H1 (cell line): ENCODE measurements at regions not wholly inside any gene's neighbourhood (a gene's known extent, or its start where the extent isn't known, plus 50 kb on each side); places are given as distances from the start of the nearest gene placed in this dataset.

Experiments used
- CTCF ChIA-PET: fragments of 300-600 bp; sonication (Branson Sonifier 250); formaldehyde crosslinking; loops from one replicate; lab custom pipeline; 2021; ENCODE audit not compliant: partially characterized antibody; lab: Charles Lee
- POLR2A ChIA-PET: fragments of 300-600 bp; sonication (Branson Sonifier 250); formaldehyde crosslinking; loops from one replicate; lab custom pipeline; 2021; ENCODE audit warnings: inconsistent platforms; ENCODE audit not compliant: partially characterized antibody; lab: Charles Lee
- DNase-seq, 2 experiments: peaks; one replicate each; pipeline versions ENCODE4 v3.0.0 to v3.0.0-alpha.2; 2010 to 2022; ENCODE audit warnings: low spot score in 2 of 2, low read depth in 1 of 2, mixed read lengths in 1 of 2
- FAIRE-seq: peaks from 2 replicates; lab custom pipeline; 2011; peaks lifted over from hg19 to GRCh38; lab: Jason Lieb, UNC
- H2AFZ ChIP-seq: 2 replicates; pipeline ENCODE4 v1.8.1; 2012; ENCODE audit warnings: low read length, inconsistent platforms
- H2AK5ac ChIP-seq: 2 replicates; pipeline ENCODE4 v1.6.1; 2013; ENCODE audit warnings: low read depth, low read length
- H2BK120ac ChIP-seq: replicated peaks from 2 replicates; pipeline ENCODE3; 2013; ENCODE audit warnings: low read depth, low read length, inconsistent platforms
- H2BK12ac ChIP-seq: 2 replicates; pipeline ENCODE4 v1.6.1; 2013; ENCODE audit warnings: low read depth, low read length
- H2BK15ac ChIP-seq: 2 replicates; pipeline ENCODE4 v1.6.1; 2013; ENCODE audit warnings: low read length
- H2BK20ac ChIP-seq: 2 replicates; pipeline ENCODE4 v1.6.1; 2013; ENCODE audit warnings: low read length
- H2BK5ac ChIP-seq: 2 replicates; pipeline ENCODE4 v1.6.1; 2013; ENCODE audit warnings: low read depth, low read length
- H3K14ac ChIP-seq: 2 replicates; pipeline ENCODE4 v1.6.1; 2013; ENCODE audit warnings: inconsistent platforms; ENCODE audit not compliant: insufficient read length
- H3K18ac ChIP-seq: 2 replicates; pipeline ENCODE4 v1.6.1; 2013; ENCODE audit warnings: low read length; ENCODE audit errors: extremely low read depth
- H3K23ac ChIP-seq: 2 replicates; pipeline ENCODE4 v1.6.1; 2013; ENCODE audit warnings: inconsistent platforms; ENCODE audit not compliant: insufficient read length
- H3K23me2 ChIP-seq: 2 replicates; pipeline ENCODE4 v1.6.1; 2013; ENCODE audit warnings: low read depth, low read length
- H3K27ac ChIP-seq: 2 replicates; pipeline ENCODE4 v1.6.1; 2011; ENCODE audit warnings: low read depth, low read length, inconsistent platforms
- H3K27me3 ChIP-seq, 4 experiments: replicated peaks in 1 of 4; 1 replicate in 1 of 4; 2 replicates in 3 of 4; pipeline versions ENCODE4 v1.6.1 to v1.8.1; 2011 to 2013; ENCODE audit warnings: low read length in 3 of 4, mild to moderate bottlenecking in 3 of 4, inconsistent platforms in 2 of 4, mixed read lengths in 2 of 4, moderate library complexity in 1 of 4; ENCODE audit not compliant: control insufficient read depth in 3 of 4, insufficient read depth in 3 of 4; ENCODE audit errors: extremely low read depth in 1 of 4
- H3K36me3 ChIP-seq, 4 experiments: 2 replicates each; pipeline versions ENCODE4 v1.6.1 to v1.8.1; 2011 to 2013; ENCODE audit warnings: mild to moderate bottlenecking in 4 of 4, low read length in 3 of 4, moderate library complexity in 2 of 4, control low read depth in 1 of 4, inconsistent platforms in 1 of 4; ENCODE audit not compliant: insufficient read depth in 4 of 4, control insufficient read depth in 2 of 4
- H3K4ac ChIP-seq: replicated peaks from 2 replicates; pipeline ENCODE3; 2013; ENCODE audit warnings: low read length, low read depth, mixed read lengths, inconsistent platforms; ENCODE audit not compliant: insufficient read length
- H3K4me1 ChIP-seq, 4 experiments: replicated peaks in 1 of 4; 1 replicate in 1 of 4; 2 replicates in 3 of 4; pipeline versions ENCODE4 v1.6.1 to v1.8.1; 2011 to 2013; ENCODE audit warnings: low read length in 3 of 4, inconsistent platforms in 2 of 4, mixed read lengths in 1 of 4; ENCODE audit not compliant: insufficient read depth in 4 of 4, control insufficient read depth in 3 of 4
- H3K4me2 ChIP-seq, 2 experiments: 2 replicates each; pipeline versions ENCODE4 v1.6.1 to v1.8.1; 2011 to 2013; ENCODE audit warnings: low read depth in 2 of 2, low read length in 2 of 2, control low read depth in 1 of 2, inconsistent platforms in 1 of 2, mild to moderate bottlenecking in 1 of 2; ENCODE audit not compliant: insufficient read depth in 1 of 2
- H3K4me3 ChIP-seq, 4 experiments: fragments of 200-600, 300-600 bp in 1 of 4; sonication (generic), shearing (Covaris generic), sonication (Bioruptor Twin) in 1 of 4; 2 replicates each; pipeline versions ENCODE4 v1.5.1 to v1.8.1; 2011 to 2016; ENCODE audit warnings: low read length in 4 of 4, low read depth in 3 of 4, control low read depth in 2 of 4, inconsistent platforms in 2 of 4, mild to moderate bottlenecking in 2 of 4, mixed read lengths in 1 of 4, moderate library complexity in 1 of 4; ENCODE audit not compliant: insufficient read depth in 2 of 4; ENCODE audit errors: extremely low read depth in 1 of 4
- H3K56ac ChIP-seq: replicated peaks from 2 replicates; pipeline ENCODE3; 2013; ENCODE audit warnings: low read depth, mild to moderate bottlenecking, mixed read lengths, low read length, inconsistent platforms; ENCODE audit not compliant: insufficient read length
- H3K79me1 ChIP-seq: 2 replicates; pipeline ENCODE4 v1.6.1; 2013; ENCODE audit warnings: low read depth, low read length, control low read depth
- H3K79me2 ChIP-seq, 2 experiments: 2 replicates each; pipeline versions ENCODE4 v1.6.1 to v1.8.1; 2012 to 2013; ENCODE audit warnings: low read length in 2 of 2, mild to moderate bottlenecking in 2 of 2, inconsistent platforms in 1 of 2; ENCODE audit not compliant: insufficient read depth in 2 of 2, control insufficient read depth in 1 of 2
- H3K9ac ChIP-seq, 4 experiments: replicated peaks in 1 of 4; 1 replicate in 1 of 4; 2 replicates in 3 of 4; pipeline versions ENCODE4 v1.6.1 to v1.8.1; 2011 to 2013; ENCODE audit warnings: low read depth in 3 of 4, low read length in 3 of 4, control low read depth in 2 of 4, mild to moderate bottlenecking in 2 of 4, moderate library complexity in 2 of 4, inconsistent platforms in 1 of 4; ENCODE audit errors: extremely low read depth in 1 of 4
- H3K9me3 ChIP-seq, 2 experiments: 2 replicates each; pipeline versions ENCODE4 v1.6.1 to v1.8.1; 2012 to 2013; ENCODE audit warnings: mild to moderate bottlenecking in 2 of 2, moderate library complexity in 2 of 2, control low read depth in 1 of 2, inconsistent platforms in 1 of 2, low read depth in 1 of 2, low read length in 1 of 2, mixed read lengths in 1 of 2; ENCODE audit not compliant: insufficient read depth in 2 of 2
- H4K20me1 ChIP-seq, 2 experiments: replicated peaks in 1 of 2; 2 replicates each; pipeline versions ENCODE3 to v1.8.1; 2011 to 2013; ENCODE audit warnings: inconsistent platforms in 2 of 2, low read length in 2 of 2, mild to moderate bottlenecking in 1 of 2; ENCODE audit not compliant: insufficient read depth in 2 of 2, control insufficient read depth in 1 of 2
- H4K5ac ChIP-seq: 2 replicates; pipeline ENCODE4 v1.6.1; 2013; ENCODE audit warnings: low read length, low read depth, mixed read lengths, inconsistent platforms; ENCODE audit not compliant: insufficient read length
- H4K8ac ChIP-seq: 2 replicates; pipeline ENCODE4 v1.8.0; 2013; ENCODE audit warnings: mild to moderate bottlenecking, moderate library complexity, low read length, inconsistent platforms; ENCODE audit not compliant: insufficient read depth; ENCODE audit errors: extremely low read depth
- H4K91ac ChIP-seq: replicated peaks from 2 replicates; pipeline ENCODE3; 2013; ENCODE audit warnings: low read length, mixed read lengths, inconsistent platforms; ENCODE audit not compliant: insufficient read length
- BACH1 ChIP-seq: IDR thresholded peaks from 2 replicates; pipeline ENCODE4 v1.6.1; 2012; ENCODE audit warnings: low read length, improper control_type of control experiment
- CREB1 ChIP-seq: IDR thresholded peaks from 2 replicates; pipeline ENCODE4 v1.6.1; 2012; ENCODE audit warnings: inconsistent platforms
- CTBP2 ChIP-seq: IDR thresholded peaks from 2 replicates; pipeline ENCODE4 v1.7.0; 2011; ENCODE audit warnings: borderline replicate concordance, mild to moderate bottlenecking, moderate library complexity, mixed read lengths, low read length; ENCODE audit not compliant: insufficient read depth, insufficient read length
- EGR1 ChIP-seq: IDR thresholded peaks from 2 replicates; pipeline ENCODE4 v1.6.1; 2011; ENCODE audit warnings: low read depth, low read length, borderline replicate concordance
- FOSL1 ChIP-seq: IDR thresholded peaks from 2 replicates; pipeline ENCODE4 v1.6.1; 2011; ENCODE audit warnings: mild to moderate bottlenecking, low read depth, low read length, moderate library complexity; ENCODE audit not compliant: insufficient read depth
- KDM5A ChIP-seq: fragments of 200-600 bp; IDR thresholded peaks from 2 replicates; pipeline ENCODE4 v1.7.1; 2012; ENCODE audit warnings: mild to moderate bottlenecking, low read length, inconsistent platforms, mixed read lengths
- NRF1 ChIP-seq: IDR thresholded peaks from 2 replicates; pipeline ENCODE4 v1.6.1; 2011; ENCODE audit warnings: mild to moderate bottlenecking, low read depth, low read length, improper control_type of control experiment
- POU5F1 ChIP-seq: IDR thresholded peaks from 2 replicates; pipeline ENCODE4 v1.6.1; 2011; ENCODE audit warnings: low read depth, mild to moderate bottlenecking, low read length, moderate library complexity
- RAD21 ChIP-seq, 2 experiments: IDR thresholded peaks in 1 of 2; conservative IDR thresholded peaks in 1 of 2; 2 replicates each; pipeline ENCODE4 v1.6.1; 2011; ENCODE audit warnings: low read depth in 2 of 2, low read length in 2 of 2, improper control_type of control experiment in 1 of 2, inconsistent platforms in 1 of 2, mild to moderate bottlenecking in 1 of 2, moderate library complexity in 1 of 2
- RFX5 ChIP-seq: IDR thresholded peaks from 2 replicates; pipeline ENCODE4 v1.6.1; 2011; ENCODE audit warnings: low read depth, low read length, improper control_type of control experiment, borderline replicate concordance
- SP2 ChIP-seq: IDR thresholded peaks from 2 replicates; pipeline ENCODE4 v1.6.1; 2012; ENCODE audit warnings: mild to moderate bottlenecking, low read length, inconsistent platforms
- TAF1 ChIP-seq: IDR thresholded peaks from 2 replicates; pipeline ENCODE4 v1.6.1; 2011; ENCODE audit warnings: mild to moderate bottlenecking, low read depth, low read length
- TCF12 ChIP-seq: IDR thresholded peaks from 2 replicates; pipeline ENCODE4 v1.6.1; 2011; ENCODE audit warnings: low read depth, mild to moderate bottlenecking, low read length
- YY1 ChIP-seq: IDR thresholded peaks from 2 replicates; pipeline ENCODE4 v1.6.1; 2011; ENCODE audit warnings: low read depth, mild to moderate bottlenecking, low read length
- WGBS, 2 experiments: shearing (Covaris generic) in 1 of 2; methylation state at CpG; one replicate each; pipeline versions ENCODE4 v1.1.6 to v1.1.7; 2013 to 2015; ENCODE audit warnings: low lambda C conversion rate in 2 of 2, mixed read lengths in 2 of 2, inconsistent platforms in 1 of 2, low coverage in 1 of 2, missing lambda C conversion rate in 1 of 2; ENCODE audit not compliant: insufficient replicate concordance in 2 of 2, insufficient coverage in 1 of 2, insufficient read length in 1 of 2; ENCODE audit errors: extremely low coverage in 1 of 2, missing lambda C conversion rate in 1 of 2; 5-methylcytosine and 5-hydroxymethylcytosine counted together

GRCh38 chr5:142412581-142412980 is 87.8 kb upstream of the SPRY4 start:
- Histone ChIP-seq H3K4me2 (no peak overlapping the region), H2BK15ac (no peak overlapping the region), H3K9ac (no peak overlapping the region), H3K18ac (no peak overlapping the region; the same call in 1 of the 2 replicates), H4K8ac (no peak overlapping the region), H3K9me3 (no peaks in the 10 kb centered on the region), H3K23ac (no peak overlapping the region), H3K36me3 (no peaks in the 10 kb centered on the region), H2AFZ (no peak overlapping the region; the same call in 1 of the 2 replicates), H3K4me3 (no peak overlapping the region), H2AK5ac (no peak overlapping the region), H3K14ac (no peak overlapping the region), H2BK12ac (peak overlapping the region; percentile 10; the same call in 1 of the 2 replicates), H3K56ac (no peak overlapping the region), H3K79me1 (no peaks in the 10 kb centered on the region), H2BK120ac (no peak overlapping the region), H2BK5ac (no peak overlapping the region), H4K20me1 (no peaks in the 10 kb centered on the region), H3K79me2 (no peaks in the 10 kb centered on the region), H3K4ac (no peak overlapping the region), H3K27me3 (no peaks in the 10 kb centered on the region), H2BK20ac (no peak overlapping the region), H3K4me1 (peaks cover 0 to 7% (median 0%) of the 10 kb centered on the region in 4 experiments; a peak in 2 of 7 replicates), H3K23me2 (no peaks in the 10 kb centered on the region; the same call in 1 of the 2 replicates), H4K5ac (no peak overlapping the region), H3K27ac (no peak overlapping the region; the same call in 1 of the 2 replicates), H4K91ac (no peak overlapping the region)
- 95% methylated on average over 5 of the region's 5 CpGs; no CpG with 5 or more reads in 1 of the 2 experiments for WGBS, 2 experiments
- TF ChIP-seq BACH1 (no peak), RFX5 (no peak), SP2 (no peak), CREB1 (no peak), KDM5A (no peak), TCF12 (no peak), POU5F1 (no peak), FOSL1 (no peak), NRF1 (no peak), CTBP2 (no peak), TAF1 (no peak), RAD21 (IDR thresholded peaks at IDR 0.05 in 1 of 2, conservative IDR thresholded peaks at IDR 0.05 in 1 of 2; ENCODE audit: low read depth in 2 of 2, low read length in 2 of 2) (no peak), YY1 (no peak), EGR1 (no peak)
- FAIRE-seq (no peak), DNase-seq (no peak)
- POLR2A ChIA-PET = interaction anchor here (0.9 to 2.0 kb wide), 3 partner anchors 45 to 86 kb away, joined by 3 to 7 read pairs (median 4); no protein-coding TSS in a partner anchor
- CTCF ChIA-PET = interaction anchor here (0.6 to 1.6 kb wide), 6 partner anchors 10 to 925 kb away, joined by 3 to 4 read pairs (median 4); no protein-coding TSS in a partner anchor
